ENCODE measurements at regions not wholly inside any gene's neighbourhood (a gene's known extent, or its start where the extent isn't known, plus 50 kb on each side); places are given as distances from the start of the nearest gene placed in this dataset.
"Not testable (repeated sequence)": the region's sequence is repeated elsewhere in the genome, so short reads cannot be mapped to it uniquely, and the experiment has no call there.

GRCh38 chr5:15285901-15286583 is 213.9 kb upstream of the FBXL7 start:
- intact Hi-C loops (cut with DNase I, micrococcal nuclease): no loop called here
- ATAC-seq: no peak
- peak in 1 of 2 donors; percentile 5 for DNase-seq

GRCh38 chr5:15284706-15285105 is 215.3 kb upstream of the FBXL7 start:
- intact Hi-C loops (cut with DNase I, micrococcal nuclease): no loop called here
- DNase-seq: no peak
- no peak for ATAC-seq

GRCh38 chr5:15283076-15283475 is 216.9 kb upstream of the FBXL7 start:
- DNase-seq: no peak
- no peak for ATAC-seq
- intact Hi-C loops (cut with DNase I, micrococcal nuclease): no loop called here

GRCh38 chr5:15282611-15283010 is 217.4 kb upstream of the FBXL7 start:
- ATAC-seq: no peak
- intact Hi-C loops (cut with DNase I, micrococcal nuclease): no loop called here
- DNase-seq: no peak

GRCh38 chr5:15271596-15271995 is 228.4 kb upstream of the FBXL7 start:
- intact Hi-C loops (cut with DNase I, micrococcal nuclease); DNase-seq; ATAC-seq: not testable (repeated sequence)

GRCh38 chr5:15267966-15268365 is 232.0 kb upstream of the FBXL7 start:
- intact Hi-C loops (cut with DNase I, micrococcal nuclease): no loop called here

GRCh38 chr5:15266841-15267240 is 233.1 kb upstream of the FBXL7 start:
- intact Hi-C loops (cut with DNase I, micrococcal nuclease): no loop called here
- no peak for ATAC-seq
- no peak for DNase-seq

More at GRCh38 chr5:15267966-15268365, 232.0 kb upstream of the FBXL7 start:
- DNase-seq (no peak), ATAC-seq (no peak)

- intact Hi-C loops (cut with DNase I, micrococcal nuclease): no loop called here
- ATAC-seq: no peak
Observed at GRCh38 chr5:15266229-15266628, 233.8 kb upstream of the FBXL7 start.

GRCh38 chr5:15263942-15264341 is 236.0 kb upstream of the FBXL7 start:
- ATAC-seq (no peak), DNase-seq (no peak)
- intact Hi-C loops (cut with DNase I, micrococcal nuclease): no loop called here

More at GRCh38 chr5:15266229-15266628, 233.8 kb upstream of the FBXL7 start:
- no peak for DNase-seq

- no peak for DNase-seq
- intact Hi-C loops (cut with DNase I, micrococcal nuclease): no loop called here
- no peak for ATAC-seq
Observed at GRCh38 chr5:15263406-15263805, 236.6 kb upstream of the FBXL7 start.

- DNase-seq (peak in 1 of 2 donors; percentile 25), ATAC-seq (no peak)
- intact Hi-C loops (cut with DNase I, micrococcal nuclease): no loop called here
Observed at GRCh38 chr5:15261269-15261995, 238.5 kb upstream of the FBXL7 start.

GRCh38 chr5:15260356-15261268 is 239.4 kb upstream of the FBXL7 start:
- DNase-seq (no peak), ATAC-seq (no peak)
- intact Hi-C loops (cut with DNase I, micrococcal nuclease): no loop called here

GRCh38 chr5:15256485-15256884 is 243.5 kb upstream of the FBXL7 start:
- intact Hi-C loops (cut with DNase I, micrococcal nuclease): no loop called here
- ATAC-seq (no peak), DNase-seq (no peak)

- ATAC-seq: no peak
- DNase-seq: no peak
- intact Hi-C loops (cut with DNase I, micrococcal nuclease): no loop called here
Observed at GRCh38 chr5:15255576-15255975, 244.4 kb upstream of the FBXL7 start.

GRCh38 chr5:15254607-15255006 is 245.4 kb upstream of the FBXL7 start:
- intact Hi-C loops (cut with DNase I, micrococcal nuclease): no loop called here
- DNase-seq (no peak), ATAC-seq (no peak)

GRCh38 chr5:15252331-15252730 is 247.6 kb upstream of the FBXL7 start:
- intact Hi-C loops (cut with DNase I, micrococcal nuclease): no loop called here
- DNase-seq (no peak), ATAC-seq (no peak)

GRCh38 chr5:15249152-15249551 is 250.8 kb upstream of the FBXL7 start:
- DNase-seq: no peak
- intact Hi-C loops (cut with DNase I, micrococcal nuclease): no loop called here
- ATAC-seq: no peak

GRCh38 chr5:15248731-15249130 is 251.2 kb upstream of the FBXL7 start:
- DNase-seq (no peak), ATAC-seq (no peak)
- intact Hi-C loops (cut with DNase I, micrococcal nuclease): no loop called here

GRCh38 chr5:15245913-15246312 is 254.1 kb upstream of the FBXL7 start:
- intact Hi-C loops (cut with DNase I, micrococcal nuclease): no loop called here
- DNase-seq (no peak), ATAC-seq (no peak)
